GM18861 (cell line): ENCODE measurements at regions not wholly inside any gene's neighbourhood (a gene's known extent, or its start where the extent isn't known, plus 50 kb on each side); places are given as distances from the start of the nearest gene placed in this dataset.
"Not testable (repeated sequence)": the region's sequence is repeated elsewhere in the genome, so short reads cannot be mapped to it uniquely, and the experiment has no call there.

Experiments used
- ATAC-seq: cut with Tn5 transposase; IDR thresholded peaks from one replicate; pipeline ENCODE4 v1.9.1; 2021; ENCODE audit not compliant: unreplicated experiment

GRCh38 chr1:146883190-146883589 is 54.9 kb upstream of the NBPF12 start:
- ATAC-seq: not testable (repeated sequence)

DNA sequence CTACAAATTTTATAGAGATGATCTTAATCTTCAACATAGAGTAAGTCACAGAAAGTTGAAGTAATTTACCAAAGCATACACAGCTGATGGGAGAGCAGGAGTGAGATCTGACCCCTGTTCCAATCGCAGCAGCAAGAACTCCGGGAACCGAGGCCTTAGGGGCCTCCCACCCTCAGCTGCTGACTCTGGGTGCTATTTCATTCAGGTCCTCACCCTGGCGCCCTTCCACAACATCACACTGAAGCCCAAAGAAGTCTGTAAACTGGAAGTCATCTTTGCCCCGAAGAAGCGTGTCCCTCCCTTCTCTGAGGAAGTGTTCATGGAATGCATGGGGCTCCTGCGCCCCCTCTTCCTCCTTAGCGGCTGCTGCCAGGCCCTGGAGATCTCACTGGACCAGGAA is 57.0 kb upstream of the NBPF12 start:
- not testable (repeated sequence) for ATAC-seq

- not testable (repeated sequence) for ATAC-seq
Measured at GRCh38 chr1:146863799-146864319, 74.3 kb upstream of the NBPF12 start.

GRCh38 chr1:146853147-146853546 is 85.0 kb upstream of the NBPF12 start:
- not testable (repeated sequence) for ATAC-seq

- not testable (repeated sequence) for ATAC-seq
Measured at GRCh38 chr1:146850352-146850889, 87.7 kb upstream of the NBPF12 start.

DNA sequence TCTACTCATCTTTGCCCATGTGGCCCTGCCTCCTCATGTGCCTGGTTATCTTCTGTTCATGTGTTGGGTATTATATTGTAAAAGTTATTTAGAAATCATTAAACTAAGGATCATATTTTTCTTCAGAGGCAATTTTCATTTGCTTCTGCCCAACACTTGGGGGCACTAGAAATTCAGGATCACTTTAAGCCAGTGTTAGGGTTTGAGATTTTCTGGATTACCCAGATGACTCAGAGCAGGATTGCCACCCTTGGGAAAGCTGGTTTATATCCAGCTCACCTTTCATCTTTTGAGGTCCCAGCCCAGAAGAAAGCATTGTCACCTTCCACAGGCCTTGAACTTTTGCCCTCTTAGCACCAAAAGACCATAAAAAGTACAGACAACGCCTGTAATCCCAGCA is 99.4 kb upstream of the NBPF12 start:
- ATAC-seq: not testable (repeated sequence)

GRCh38 chr1:146826957-146827356 is 111.2 kb upstream of the NBPF12 start:
- ATAC-seq: not testable (repeated sequence)

- ATAC-seq: not testable (repeated sequence)
Measured at GRCh38 chr1:146794236-146794635, 143.9 kb upstream of the NBPF12 start.

GRCh38 chr1:146792725-146793124 is 145.4 kb upstream of the NBPF12 start:
- not testable (repeated sequence) for ATAC-seq

DNA sequence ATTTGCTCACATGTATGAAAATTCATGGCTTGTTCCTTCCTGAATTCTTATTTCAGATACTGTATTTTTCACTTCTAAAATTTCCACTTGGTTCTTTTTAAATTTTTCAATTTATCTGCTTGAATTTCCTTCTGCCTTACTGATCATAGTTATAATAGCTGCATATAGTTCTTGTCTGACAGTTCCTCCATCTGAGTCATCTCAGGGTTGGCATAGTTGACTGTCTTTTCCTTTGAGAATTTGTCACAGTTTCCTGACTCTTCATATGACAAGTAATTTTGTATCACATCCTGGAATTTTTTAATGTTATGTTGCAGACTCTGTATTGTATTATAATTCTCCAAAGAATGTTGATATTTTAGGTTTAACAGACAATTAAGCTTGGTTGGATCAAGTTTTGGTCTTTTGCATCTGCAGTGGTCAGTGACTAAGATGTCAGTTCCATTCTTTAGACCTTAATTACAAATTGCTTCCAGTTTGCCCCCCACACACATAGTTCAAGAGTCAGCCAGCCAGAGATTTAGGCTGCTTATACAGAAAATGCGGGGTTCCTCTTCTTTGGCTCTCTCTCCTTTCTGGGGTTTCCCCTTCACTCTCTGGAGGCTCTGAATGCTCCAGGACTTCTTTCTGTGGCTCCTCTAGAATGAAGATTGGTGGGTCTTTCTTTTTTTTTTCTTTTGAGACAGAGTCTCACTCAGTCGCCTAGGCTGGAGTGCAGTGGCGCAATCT is 153.7 kb upstream of the NBPF12 start:
- ATAC-seq: not testable (repeated sequence)

DNA sequence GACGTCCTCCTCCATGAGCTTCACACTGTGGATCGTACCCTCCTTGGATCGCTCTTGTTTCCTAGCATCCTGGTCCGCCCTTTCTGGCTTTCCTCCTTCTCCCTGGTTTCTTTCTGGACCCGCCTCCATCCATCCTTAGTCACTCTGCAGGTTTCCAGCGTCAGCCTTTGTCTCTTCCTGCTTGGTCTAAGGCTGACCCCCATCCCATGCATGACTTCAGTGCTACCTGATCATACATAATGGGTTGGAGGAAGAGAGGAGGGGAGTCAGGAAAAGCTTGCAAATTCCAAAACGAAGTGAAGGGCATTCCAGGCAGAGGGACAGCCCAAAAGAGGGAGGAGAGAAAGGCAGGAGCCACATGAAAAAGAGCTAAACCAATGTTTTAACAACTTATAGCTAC is 156.9 kb upstream of the NBPF12 start:
- not testable (repeated sequence) for ATAC-seq

DNA sequence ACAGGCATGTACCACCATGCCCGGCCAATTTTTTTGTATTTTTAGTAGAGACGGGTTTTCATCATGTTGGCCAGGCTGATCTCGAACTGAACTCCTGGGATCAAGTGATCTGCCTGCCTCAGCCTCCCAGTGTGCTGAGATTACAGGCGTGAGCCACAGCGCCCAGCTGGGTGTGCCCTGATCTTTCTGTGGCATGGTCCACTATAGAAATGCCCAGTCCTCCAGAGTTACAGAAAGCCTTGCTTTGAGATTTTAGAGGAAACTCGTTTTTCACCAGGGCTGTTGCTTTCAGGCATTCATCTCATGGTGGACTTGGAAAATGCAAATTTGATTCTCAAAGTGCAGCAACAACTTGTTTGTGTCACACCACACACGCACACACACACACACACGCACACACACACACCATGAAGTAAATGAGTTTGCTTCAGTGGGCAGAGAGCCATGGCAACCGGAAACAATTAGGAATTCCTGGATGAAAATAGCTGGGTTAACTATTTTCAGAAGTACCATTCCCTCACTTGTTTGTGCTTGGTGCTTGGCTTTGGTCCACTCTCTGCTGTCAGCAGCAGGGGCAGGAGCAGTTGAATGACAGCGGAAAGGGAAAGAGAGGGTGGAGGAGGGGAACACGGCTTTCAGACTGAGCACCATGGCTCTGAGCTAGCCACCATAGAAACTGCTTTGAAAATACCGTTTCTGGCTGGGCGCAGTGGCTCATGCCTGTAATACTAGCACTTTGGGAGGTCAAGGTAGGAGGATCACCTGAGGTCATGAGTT is 160.1 kb upstream of the NBPF12 start:
- ATAC-seq: not testable (repeated sequence)

GRCh38 chr1:146774988-146775387 is 163.1 kb upstream of the NBPF12 start:
- not testable (repeated sequence) for ATAC-seq

DNA sequence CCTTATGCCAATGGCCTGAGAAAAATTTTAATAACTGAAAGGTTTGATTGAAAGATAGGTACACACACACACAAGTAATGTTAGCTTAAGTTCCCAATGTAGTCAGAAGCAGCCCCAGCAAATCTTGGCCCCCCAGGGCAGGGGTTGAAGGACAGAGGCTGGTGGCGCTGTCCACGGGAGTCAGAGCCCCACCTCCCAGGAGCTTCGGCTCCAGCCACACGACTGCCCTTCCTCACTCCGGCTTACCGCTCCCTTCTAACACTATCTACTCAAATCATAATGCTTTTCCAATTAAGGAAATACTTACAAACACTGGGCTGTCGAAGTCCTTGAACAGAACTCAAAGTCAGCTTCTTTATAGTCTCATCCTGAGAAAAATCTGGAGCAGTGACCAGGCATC is 163.9 kb upstream of the NBPF12 start:
- ATAC-seq: not testable (repeated sequence)

DNA sequence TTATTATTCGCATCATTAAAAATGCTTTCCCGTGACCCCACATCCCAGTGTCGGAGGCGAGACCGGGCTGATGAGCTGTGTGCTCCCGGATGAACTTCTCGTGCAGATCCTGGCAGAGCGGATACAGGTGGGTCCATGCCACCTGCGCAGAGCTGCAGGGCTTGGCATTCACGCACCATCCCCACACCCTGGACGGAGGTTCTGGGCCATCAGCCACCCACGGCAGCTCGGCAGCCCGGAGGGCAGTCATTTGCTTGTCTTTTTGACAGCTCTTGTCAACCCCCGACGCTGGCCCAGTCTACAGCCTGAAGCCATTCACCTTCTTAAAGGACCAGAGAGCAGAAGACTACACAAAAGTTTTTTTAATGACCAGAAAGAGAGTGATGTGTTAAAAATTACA is 166.7 kb upstream of the NBPF12 start:
- ATAC-seq: not testable (repeated sequence)

GRCh38 chr1:146770998-146771397 is 167.1 kb upstream of the NBPF12 start:
- not testable (repeated sequence) for ATAC-seq

- not testable (repeated sequence) for ATAC-seq
Measured at GRCh38 chr1:146763234-146763633, 174.9 kb upstream of the NBPF12 start.

DNA sequence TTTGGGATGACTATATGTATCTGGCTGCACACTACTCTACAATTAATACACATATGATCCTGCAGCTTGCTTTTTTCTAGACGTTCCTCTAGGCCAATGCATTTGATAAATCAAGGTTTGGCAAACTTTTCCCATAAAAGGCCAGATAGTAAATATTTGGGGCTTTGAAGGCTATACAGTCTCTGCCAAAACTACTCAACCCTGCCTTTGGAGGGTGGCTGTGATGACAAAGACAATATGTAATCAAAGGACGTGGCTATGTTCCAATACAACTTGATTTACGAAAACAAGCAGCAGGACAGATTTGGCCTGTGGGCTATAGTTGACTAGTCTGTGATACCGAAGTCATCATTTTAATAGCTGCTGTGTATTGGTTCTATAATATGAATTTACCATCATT is 181.3 kb upstream of the NBPF12 start:
- ATAC-seq: not testable (repeated sequence)

- not testable (repeated sequence) for ATAC-seq
Measured at GRCh38 chr1:146748686-146749085, 189.4 kb upstream of the NBPF12 start.

GRCh38 chr1:146731981-146732680 is 206.0 kb upstream of the NBPF12 start:
- not testable (repeated sequence) for ATAC-seq
